ENCODE measurements at regions not wholly inside any gene's neighbourhood (a gene's known extent, or its start where the extent isn't known, plus 50 kb on each side); places are given as distances from the start of the nearest gene placed in this dataset.

DNA sequence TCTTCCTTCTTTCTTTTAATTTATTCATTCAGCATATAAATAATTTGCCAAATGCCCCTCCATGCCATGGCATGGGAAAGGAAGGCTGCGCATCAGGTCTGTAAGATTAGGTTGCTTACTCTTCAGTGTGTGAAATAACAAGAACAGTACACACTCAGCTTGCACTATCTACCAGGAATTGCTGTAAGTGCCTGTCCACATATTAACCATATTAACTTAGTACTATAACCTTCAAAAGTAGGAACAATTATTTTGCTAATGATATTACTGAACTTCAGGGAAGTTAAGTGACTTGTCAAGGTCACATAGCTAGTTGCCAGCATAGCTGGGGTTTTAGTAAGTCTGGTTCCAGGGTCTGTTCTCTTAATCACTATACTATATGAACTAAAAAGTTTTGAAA, 89.2 kb upstream of the PMFBP1 start:
- DNase-seq = no peak

DNA sequence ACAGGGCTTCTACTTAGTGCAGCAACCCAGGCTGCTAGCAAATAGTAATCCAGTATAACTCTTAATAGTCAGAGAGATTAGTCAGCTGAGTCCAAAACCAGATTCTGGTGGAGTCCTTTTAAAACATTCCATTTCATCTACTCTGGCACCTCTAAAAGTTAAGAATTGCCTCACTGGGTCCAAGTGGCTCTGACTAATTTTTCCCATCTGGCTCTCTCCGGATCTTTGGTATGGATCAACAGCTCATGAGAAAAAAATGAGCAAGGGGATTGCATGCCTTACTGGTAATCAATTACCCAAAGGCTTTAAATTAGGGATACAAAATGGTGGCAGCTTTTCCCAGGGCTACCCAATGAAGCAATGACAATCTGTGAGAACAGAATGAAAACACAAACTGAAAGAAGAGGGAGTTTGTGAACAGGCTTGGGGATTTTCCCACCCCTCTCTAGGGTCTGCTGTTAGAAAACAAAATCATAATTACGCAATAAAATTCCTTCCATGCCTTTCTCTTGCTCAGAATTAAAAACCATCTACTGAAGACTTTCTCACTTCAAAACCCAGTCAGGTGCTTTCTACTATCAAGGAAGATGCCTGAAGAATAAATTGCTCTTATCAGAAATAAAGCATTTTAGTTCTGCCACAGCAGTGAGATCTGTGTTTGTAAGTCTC, 84.6 kb upstream of the PMFBP1 start:
- DNase-seq = no peak

DNA sequence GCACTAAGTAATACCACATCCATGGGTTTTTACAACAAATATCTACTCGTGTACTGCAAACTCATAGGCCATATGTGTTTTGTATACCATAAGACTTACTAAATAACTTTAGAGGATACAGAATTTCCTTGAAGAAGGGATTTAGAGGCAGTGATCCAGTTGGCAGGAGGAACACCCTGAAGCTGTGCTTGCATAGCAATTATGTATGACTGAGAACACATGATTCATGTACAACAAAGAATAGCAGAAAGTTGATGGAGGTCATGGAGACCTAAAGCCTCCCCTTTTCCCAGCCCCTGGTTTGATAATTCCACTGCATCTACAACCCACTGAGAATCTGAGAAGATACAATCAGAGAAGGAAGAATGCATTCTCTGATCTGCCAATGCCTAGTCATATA, 83.8 kb upstream of the PMFBP1 start:
- no peak for DNase-seq

DNA sequence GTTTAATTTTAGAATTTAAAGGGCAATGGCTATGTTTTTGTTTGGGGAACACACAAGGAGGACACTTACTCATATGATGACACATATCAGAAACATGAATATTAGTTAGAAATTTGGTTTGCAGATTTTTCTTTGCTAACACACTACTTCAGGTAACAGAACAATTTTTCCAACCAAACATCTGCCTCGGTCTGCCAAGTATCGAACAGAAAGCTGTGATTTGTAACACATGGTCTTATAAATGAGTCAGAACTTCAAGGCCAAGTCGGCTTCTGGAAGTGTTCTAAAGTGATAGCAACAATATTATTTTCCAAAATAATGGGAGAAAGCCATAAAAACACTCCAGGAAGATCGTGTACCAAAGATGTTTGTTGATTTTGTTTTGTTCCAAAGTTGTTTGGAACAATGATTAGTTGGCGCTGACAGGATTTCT, 75.9 kb upstream of the PMFBP1 start:
- no peak for DNase-seq

DNA sequence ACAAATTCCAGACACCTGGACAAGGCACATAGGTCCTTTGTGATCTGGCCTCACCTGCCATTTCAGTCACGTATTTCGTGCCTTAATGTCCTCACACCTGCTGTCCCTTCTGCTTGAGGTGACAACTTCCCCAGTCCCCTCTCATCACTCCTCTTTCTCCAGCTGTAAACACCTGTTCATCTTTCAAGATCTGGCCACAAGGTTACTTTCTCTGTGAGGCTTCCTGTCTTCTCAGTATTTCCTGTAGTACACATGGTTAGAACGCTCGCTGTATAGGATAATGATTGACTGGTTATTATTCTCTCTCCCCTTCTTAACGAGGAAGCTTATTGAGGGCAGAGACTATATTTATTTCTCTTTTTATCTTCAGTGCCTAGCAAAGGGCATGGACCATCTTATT, 74.5 kb upstream of the PMFBP1 start:
- DNase-seq = no peak

DNA sequence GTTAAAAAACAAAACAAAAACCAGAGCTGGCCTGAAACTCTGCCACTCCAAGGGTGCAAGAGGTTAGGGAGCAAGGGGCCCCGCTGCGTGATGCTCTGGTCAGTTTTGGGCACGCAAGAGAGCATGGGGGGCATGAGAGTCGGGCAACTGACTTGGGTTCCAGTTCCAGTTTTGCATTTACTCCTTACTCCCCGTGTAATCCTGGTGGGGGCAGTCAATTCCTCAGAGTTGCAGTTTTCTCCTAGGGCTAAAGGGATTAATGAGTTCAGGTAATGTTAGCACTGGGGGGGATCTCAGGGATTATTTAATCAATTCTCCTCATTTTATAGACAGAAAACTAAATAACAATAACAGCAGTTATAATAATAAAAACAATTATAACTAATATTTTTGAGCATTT, 72.9 kb upstream of the PMFBP1 start:
- DNase-seq = no peak

DNA sequence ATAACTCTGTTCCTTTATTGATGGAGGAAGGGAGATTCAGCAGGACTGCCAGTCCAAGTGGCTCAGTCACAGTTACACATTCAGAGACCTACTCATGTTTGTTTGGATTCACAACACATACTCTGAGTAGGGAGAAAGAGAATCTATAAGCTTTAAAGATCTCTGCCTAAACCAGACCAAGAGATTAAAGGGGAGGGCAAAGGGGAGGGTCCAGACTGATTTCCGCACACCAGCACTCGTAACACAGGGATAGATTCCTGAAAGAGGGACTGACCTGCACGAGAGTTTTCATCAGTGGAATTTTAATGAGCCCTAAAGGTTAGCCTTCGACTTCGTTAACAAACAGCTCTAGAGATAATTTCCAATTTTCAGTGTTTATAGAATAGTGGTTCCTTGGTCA, 71.7 kb upstream of the PMFBP1 start:
- no peak for DNase-seq

DNA sequence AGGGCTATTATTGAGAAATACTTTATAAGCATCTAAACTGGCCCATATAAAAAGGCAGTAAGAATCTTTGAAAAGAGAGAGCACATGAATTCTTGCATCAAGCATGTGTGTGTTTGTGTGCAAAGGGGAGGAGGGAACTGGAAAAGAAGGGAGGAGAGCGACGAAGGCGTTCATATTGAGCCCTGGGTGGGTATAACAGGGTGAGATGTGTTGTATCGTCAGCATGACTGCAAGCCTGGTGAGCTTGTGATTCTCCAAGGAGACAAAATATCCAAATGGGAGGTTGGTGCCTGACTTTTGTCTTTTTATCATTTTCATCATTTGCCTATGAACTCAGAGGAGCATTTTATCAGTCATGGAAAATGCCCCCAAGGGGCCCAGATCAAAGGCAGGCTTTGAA, 70.8 kb upstream of the PMFBP1 start:
- DNase-seq = no peak

DNA sequence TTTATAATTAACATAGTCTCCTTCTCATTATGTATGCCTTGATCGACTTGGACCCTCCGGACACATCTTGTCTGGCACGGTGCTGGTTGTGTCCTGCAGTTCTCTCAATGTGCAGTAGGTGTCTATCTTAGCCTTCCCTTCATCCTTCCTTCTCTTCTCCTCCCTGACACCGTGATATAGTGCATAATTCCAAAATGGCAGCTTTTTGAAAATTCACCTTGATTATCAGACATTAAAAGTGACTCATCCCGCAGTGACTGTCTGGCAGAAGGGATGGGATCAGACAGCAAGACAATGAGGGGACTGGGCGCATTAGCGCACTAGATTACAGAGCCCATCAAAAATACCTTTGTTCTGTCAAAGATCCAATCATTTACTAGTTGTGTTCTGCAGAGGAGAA, 70.0 kb upstream of the PMFBP1 start:
- no peak for DNase-seq

DNA sequence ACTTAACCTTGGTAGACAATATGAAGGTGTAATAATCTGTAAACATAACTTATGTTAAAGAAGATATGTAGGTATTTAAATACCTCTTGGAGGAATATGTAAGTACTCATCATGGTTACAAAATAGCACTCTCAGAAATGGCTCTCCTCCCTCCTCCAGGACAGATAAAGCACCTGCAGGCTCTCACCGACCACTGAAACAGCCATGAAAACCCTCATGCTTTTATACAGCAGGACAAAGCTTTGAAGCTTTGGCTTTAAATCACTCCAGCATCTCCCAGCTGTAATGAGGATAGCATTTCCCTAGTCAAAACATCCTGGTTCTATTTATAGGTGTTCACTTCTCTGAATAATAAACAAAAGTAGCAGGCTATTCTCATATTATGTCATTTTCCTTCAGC, 69.1 kb upstream of the PMFBP1 start:
- no peak for DNase-seq

DNA sequence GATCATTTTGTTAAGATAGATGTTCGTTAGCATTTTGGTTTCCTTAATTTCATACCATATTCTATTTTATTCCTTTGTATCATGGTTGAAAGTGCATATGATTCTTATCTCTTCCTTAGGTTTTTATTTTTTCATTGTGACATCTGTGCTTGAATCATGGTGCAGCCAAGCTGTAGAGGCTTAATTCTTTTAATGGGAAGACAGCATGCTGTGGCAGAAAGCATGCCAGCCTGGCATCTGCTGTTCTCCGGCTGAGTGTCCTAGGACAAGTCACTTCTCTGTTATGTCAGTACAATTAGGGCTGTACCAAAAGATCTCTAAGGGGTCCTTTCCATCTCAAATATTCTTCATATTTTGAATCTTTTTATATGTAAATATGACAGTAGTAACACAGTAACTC, 68.5 kb upstream of the PMFBP1 start:
- DNase-seq = no peak

DNA sequence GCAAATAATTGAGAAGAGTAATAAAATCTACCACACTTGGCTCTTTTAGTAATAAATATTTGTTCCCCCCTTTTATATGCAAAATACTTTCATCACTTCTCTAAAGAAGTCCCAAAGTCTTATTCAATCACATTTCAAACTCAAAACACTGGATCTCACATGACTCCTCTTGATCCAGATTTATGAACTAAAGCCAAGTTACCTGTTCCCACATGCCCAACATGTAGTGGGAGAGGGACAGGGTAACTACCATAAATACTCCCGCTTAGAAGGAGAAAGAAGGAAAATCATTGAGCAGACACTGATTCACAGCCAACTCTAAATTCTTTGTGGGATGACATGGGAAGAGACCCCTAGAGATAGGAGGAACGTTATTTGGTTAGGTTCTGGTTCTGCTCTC, 64.9 kb upstream of the PMFBP1 start:
- DNase-seq = no peak

DNA sequence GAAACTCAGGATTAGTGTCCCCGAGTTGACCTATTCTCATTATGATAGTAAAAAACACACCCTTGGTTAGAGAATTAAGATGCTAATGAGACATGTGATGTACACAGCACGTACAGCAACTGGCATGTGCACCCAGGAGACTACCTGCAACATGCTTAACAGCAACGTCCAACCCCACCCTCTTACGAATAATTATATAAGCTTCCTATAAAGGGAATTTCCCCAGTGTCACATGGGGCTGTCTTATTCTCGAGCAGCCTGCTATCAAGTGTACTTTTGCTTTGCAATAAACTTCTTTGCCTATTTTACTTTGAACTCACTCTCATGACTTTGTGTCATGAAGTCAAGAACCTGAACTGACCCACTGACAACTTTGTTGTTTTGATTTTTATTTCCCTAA, 62.4 kb upstream of the PMFBP1 start:
- DNase-seq = no peak

DNA sequence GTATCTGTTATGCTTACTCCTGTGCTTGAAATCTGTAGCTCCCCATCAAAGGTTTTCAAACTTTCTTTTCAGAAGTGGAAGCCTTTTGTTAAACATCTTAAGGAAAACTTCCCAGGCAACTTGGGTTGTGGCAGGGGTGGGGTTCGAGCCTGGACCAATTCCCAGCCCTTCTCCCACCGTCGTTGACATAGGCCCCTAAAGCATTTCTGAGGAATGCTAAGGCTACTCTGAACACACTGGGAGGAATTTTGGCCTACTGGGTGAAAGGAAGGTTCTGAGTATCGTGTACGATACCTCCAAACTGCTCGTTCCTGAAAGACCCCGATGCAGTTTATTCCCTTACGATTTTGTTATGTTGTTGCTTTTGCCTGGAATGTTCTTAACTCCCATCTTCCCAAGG, 56.1 kb upstream of the PMFBP1 start:
- DNase-seq = no peak

DNA sequence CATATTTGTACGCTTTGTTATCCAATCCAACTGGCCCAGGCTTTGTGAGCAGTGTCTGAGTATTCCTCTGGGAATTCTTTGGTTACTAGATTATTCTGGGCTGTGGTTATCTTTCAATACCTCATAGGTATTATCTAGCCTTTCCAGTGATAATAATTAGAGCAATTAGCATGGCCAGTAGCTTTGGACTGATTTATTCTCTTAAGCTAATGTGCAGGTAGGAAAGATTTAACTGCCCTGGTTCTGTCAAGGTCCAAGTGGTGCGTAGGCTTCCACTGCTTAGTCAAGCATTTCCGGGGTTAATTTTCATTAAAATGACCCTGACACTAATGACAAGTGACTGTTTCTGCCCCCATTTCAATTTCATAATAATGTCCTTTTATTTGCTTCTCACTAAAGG, 54.2 kb upstream of the PMFBP1 start:
- no peak for DNase-seq

DNA sequence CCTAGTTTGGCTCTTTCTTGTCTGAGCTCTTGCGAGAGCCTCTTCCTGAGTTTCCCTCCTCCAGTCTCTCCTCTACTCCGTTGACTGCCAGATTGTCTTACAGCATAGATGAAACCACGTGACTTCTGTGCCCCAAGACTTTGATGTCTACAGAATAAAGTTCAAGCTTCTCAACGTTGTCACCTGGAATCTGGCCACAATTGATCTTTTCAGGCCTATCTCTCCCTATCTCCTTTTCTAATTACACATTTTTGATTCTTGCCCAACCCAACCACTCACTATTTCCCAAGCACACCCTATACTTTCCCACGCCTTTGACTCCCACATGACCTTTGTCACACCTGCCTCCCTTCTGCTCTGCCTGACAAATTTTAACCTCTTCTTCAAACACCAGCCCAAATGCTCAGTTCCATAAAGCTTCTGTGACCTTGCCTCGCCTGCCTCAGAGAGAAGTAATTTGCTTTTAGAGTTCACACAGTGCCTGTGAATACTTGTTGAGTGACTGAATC, 52.4 kb upstream of the PMFBP1 start:
- DNase-seq = no peak

DNA sequence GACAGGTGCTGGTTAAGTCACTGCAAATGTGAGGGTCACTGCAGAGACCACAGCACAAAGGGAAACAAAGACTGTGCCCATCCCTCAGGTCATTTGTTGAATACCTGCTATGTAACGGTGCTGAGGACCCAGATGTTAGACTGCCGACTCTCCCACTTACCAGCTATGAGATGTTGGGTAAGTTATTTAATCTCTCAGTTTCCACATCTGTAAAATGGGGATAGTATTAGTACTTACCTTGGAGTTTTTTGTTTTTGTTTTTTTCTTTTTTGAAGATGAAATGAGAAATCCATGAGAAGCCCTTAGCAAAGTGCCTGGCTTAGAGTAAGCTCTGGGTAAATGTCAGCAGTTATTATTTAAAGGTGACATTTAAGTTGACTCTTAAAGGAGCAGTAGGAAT, 50.5 kb upstream of the PMFBP1 start:
- no peak for DNase-seq

Data from NCI-H187 (cell line).